ENCODE measurements at regions not wholly inside any gene's neighbourhood (a gene's known extent, or its start where the extent isn't known, plus 50 kb on each side); places are given as distances from the start of the nearest gene placed in this dataset.

GRCh38 chr10:128701837-128702236 lies 575.6 kb upstream of the MKI67 start:
- no peak for TF ChIP-seq CTCF (IDR thresholded peaks at IDR 0.05)
- no peak for TF ChIP-seq POLR2A (IDR thresholded peaks at IDR 0.05)
